D341Med (cell line): ENCODE measurements at regions not wholly inside any gene's neighbourhood (a gene's known extent, or its start where the extent isn't known, plus 50 kb on each side); places are given as distances from the start of the nearest gene placed in this dataset.

Experiments used
- DNase-seq: peaks from one replicate; pipeline ENCODE4 v3.0.0; 2012; ENCODE audit warnings: low spot score

DNA sequence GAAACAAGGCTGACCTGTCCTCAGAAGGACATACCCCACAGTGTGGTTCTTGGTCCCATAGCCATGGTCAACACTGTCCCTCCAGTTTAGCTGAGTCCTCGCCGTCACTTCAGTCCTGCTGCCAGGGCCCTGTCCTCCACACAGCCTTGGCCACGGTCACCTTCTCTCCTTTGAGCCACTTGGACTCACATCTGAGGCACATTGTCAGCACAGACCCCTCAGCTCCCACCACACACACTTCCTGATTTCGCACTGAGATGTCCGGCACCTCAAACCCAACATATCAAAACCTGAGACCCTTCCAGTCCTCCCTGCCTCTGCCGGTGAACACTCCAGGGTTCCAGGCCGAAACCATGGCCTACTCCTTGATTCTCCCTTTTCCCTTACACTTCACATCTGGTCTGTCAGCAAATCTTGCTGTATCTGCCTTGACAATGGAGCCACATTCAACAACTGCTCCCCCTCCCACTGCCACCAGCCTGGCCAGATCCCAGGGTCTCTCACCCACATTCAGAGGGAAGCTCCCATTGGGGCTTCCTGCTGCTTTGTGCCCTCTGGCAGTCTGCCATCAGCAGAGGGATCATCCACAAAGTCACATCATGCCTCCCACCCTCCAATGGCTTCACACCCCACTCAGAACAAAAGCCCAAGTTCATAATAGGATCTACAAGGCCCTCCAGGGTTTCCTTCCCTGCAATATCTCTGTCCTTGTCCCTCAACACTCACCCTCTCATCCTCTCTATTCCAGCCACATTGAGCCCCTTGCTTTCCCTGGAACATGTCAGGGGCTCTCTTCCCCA is 219.6 kb upstream of the SHH start:
- DNase-seq, result no peak

DNA sequence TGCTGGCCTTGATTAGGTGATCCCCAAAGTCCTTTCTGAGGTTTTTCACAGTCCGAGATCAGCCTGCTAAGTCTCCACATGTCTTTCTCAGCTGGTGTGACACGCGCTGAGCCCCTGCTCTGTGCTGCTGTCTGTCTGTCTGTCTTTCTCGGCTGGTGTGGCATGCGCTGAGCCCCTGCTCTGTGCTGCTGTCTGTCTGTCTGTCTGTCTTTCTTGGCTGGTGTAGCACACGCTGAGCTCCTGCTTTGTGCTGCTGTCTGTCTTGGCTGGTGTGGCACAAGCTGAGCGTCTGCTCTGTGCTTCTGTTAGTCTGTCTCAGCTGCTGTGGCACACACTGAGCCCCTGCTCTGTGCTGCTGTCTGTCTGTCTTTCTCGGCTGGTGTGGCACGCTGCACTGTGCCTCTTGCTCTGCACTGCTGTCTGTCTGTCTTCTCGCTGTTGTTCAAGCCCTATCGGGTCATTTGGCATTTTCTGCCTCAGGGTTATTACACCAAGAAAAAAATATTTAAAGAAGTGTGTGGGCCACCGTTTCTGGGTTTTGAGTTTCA is 217.3 kb upstream of the SHH start:
- no peak for DNase-seq

DNA sequence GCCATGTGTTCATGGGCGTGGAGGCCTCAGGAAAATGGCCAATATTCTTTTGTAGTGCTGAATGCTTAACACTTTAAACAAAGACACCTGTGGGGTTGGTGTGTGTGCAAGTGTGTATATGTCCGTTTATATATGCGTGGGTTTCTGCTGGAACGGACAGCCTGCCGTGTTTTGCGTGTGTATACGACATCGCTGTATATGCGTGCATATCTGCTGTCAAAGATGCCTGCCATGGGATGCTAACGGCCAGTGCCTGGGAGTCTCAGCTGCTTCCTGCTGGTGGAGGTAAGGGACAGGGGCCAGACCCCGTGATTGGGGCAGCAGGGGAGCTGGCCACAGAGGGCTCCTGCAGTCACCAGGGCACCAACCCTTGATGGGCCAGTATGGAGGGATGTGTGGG is 216.3 kb upstream of the SHH start:
- DNase-seq, result no peak

DNA sequence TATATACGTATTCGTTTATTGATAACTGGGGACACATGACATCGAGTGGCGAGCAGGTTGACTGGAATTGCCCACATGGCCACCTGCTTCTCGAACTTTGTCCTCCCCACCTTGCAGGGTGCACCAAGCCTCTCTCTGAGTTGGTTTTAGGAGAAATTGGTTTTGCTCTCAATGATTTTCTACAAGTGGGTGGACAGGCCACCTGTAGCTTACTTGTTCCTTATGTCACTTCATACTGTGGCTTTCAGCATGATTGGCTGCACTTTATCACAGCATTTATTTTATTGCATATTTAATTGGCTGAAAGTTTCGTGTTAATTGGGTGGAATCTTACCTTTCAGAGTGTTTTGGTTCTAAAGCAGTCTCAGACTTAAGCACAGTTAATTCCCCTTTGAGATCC is 215.6 kb upstream of the SHH start:
- DNase-seq, result no peak

DNA sequence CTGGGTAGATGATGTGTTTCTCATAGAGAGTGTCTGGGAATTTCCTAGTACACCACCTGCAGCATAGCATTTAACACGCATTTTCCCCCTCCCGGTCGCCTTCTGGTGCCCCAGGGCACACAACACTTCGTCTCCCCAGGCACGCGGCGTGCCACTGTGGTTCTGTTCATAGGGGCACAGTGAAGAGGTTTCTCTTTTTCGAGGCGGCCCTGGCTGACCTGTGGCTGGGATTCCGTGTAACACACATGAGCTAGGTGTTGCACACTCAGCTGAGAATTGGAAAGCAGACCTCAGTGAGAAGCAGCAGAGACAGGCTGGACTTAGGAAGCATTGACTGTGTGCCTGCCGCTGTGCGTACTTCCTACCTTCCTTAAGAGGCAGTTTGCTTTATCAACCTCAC is 214.3 kb upstream of the SHH start:
- DNase-seq, result no peak

DNA sequence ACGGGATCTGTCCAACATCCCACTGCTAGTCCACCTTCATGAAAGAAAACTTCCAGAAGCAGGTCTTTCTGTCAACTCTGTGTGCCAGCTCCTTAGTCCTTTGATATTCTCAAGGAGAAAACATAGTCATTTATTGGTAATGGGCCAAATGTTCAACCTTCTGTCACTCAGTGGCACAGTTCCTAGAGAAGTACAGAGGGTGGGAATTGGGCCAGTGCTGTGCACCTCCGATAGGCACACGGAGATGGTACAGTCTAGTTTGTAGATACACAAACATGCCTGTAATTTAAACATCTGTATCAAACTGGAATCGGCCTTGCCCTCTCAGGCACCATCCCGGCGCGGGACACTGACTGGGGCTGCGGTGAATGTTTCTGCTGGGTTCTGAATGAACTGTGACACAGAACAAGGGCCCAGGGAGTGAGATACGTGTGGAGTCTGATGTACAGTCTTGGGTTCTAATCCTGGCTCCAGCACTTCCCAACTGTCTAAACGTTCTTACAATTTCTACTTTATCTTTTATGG is 213.9 kb upstream of the SHH start:
- DNase-seq, result no peak

DNA sequence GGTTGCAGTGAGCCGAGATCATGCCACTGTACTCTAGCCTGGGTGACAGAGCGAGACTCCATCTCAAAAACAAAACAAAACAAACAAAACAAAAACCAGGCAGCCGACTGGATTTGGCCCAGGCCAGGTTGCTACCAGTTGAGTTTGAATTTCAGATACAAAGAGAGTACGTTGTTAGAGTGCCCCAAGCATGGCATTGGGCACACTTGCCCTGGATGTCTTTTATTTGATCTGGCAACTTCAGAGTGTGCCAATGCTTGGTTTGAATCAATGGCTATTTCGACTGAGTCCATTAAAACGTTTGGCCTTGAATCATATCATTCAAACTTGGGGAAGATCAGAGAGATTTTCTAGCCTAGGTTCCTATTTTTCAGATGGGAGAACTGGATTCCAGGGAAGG is 213.4 kb upstream of the SHH start:
- DNase-seq, result no peak

DNA sequence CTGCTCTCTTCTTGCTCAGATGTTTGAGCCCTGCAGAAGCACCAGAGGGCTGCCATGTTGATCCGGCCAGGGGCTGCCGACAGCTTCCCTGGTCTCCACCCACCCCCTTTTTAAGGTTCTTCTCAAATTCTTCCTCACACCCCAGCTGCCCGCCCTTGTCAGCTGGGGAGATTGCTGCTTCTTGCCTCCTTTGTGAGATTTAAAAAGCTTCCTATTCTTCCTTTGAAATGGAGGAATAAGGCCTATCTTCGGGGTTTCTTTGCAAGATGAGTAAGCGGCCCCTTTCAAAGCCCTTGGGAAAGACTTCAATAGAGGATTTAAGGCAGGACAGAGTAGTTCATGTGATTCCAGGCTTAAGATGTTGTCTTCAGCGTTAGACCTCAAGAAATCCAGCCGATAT is 211.9 kb upstream of the SHH start:
- no peak for DNase-seq

DNA sequence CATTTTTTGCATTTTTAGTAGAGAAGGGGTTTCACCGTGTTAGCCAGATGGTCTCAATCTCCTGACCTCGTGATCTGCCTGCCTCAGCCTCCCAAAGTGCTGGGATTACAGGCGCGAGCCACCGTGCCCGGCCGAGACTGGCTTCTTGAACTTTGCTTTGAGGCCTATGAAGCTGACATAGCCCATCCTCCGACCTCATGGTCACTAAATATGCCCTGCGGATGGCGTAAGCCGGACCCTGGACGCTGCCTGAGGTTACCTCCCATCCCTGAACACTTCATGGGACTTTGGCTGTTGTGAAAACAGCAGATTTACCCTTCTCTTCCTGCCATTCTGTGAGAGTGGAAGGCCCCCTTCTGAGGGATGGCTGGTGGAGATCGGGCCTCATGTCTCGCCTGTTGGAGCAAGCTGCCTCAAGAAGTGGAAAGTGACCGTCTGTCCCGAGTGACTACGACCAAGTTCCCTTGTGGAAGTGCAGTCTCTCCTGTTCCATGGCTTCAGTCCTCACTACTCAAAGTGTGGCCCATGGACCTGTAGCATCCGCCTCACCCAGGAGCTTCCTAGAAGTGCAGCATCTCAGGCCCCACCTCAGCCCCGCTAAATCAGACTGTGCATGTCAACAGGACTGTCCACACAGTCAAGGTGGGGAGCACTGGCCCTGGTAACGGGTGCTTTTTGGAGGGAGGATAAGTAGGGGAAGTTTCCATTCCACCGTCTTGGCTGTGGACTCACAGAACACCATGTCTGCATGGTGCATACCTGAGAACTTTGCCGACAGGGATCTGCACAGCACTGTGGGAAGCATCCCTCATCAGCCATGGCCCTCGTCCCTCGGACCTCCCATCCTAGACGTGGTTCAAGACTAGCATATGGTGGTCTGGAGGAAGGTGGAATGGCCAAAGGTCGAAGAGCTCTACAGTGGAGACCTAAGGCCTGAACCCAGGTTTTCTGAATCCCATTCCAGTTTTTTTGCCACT is 210.5 kb upstream of the SHH start:
- no peak for DNase-seq

DNA sequence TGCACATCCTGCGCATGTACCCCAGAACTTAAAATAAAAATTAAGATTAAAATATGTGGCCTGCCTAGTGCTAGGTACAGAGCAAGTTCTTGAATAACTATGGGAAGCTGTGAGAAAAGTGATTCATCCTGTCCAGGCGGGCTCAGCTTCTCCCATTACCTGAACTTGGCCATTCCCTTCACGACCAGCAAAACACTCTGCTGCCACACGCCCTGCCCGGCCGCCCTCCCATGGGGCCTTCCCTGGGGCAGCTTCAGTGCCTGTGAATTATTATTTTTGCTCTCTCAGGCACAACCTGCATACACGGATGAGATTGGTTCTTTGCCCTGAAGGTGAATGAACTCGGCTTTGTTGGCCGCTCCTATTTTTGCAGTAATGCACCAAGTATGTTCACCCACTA is 209.2 kb upstream of the SHH start:
- no peak for DNase-seq

DNA sequence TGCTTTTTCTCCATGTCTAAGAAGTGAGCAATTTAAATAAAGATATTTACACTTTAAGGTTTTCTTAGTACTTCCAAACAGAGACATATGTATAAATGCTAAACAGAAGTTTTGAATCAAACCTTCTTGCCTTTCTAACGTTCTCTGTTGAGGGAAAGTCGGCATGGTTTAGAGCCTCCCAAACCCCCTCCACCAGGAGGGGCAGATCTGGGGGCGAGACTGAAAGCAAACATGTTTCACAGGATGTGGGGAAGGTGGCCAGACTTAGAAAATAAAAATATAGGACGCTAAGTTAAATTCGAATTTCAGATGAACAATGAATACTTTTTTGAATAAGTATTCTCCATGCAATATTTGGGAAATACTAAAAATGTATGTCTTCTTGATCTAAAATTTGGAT is 208.3 kb upstream of the SHH start:
- DNase-seq, result no peak

DNA sequence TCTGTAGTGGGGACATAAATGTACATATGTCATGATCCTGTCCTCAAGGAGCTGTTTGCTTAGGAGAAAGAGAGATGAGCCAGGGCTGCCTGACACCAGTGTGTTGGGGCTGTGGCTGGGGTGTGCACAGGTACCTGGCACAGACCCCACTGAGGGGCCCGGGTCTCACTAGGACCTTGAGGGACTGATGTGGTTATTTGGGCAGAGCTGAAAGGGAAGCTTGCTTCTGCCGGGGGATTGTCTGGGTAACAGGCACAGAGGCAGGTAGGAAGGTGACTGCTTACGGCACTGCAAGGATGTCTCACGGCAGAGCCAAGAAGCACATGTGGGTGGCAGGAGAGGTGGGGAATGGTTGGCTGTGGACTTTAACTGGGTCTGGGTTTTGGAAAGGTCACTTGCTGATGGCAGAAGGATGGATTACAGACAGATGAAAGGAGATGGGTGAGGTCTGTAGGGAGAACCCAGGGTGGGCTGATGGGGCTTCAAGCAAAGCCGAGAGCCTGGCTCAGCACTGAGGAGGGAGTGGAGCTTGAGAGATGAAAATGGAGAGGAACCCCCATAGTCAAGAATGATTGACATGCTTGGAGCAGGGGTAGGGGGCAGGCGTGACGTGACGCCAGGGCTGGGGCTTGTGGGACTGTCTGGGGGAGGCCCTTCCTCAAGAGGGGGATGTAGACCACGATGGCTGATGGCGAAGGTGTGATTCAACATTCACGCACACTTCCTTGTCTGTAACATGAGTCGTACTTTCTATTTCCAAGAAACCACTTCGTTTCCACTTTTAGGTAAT is 207.7 kb upstream of the SHH start:
- DNase-seq, result no peak

DNA sequence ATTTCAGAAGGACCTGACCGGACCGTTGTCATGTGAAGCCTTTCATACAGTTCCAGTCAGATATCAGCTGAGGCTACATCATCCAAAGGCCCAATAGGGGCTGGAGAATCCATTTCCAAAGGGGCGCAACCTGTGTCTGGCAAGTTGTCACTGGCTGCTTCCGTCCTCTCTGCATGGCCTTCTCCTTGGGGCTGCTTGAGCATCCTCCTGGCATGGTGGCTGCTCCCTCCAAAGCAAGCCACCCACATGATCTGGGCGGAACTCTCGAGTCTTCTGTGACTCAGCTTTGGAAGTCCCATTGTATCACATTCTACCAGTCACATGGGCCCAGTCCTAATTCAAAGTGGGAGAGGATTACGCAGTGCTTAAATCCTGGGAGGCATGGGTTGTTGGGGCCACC is 207.0 kb upstream of the SHH start:
- DNase-seq, result no peak

DNA sequence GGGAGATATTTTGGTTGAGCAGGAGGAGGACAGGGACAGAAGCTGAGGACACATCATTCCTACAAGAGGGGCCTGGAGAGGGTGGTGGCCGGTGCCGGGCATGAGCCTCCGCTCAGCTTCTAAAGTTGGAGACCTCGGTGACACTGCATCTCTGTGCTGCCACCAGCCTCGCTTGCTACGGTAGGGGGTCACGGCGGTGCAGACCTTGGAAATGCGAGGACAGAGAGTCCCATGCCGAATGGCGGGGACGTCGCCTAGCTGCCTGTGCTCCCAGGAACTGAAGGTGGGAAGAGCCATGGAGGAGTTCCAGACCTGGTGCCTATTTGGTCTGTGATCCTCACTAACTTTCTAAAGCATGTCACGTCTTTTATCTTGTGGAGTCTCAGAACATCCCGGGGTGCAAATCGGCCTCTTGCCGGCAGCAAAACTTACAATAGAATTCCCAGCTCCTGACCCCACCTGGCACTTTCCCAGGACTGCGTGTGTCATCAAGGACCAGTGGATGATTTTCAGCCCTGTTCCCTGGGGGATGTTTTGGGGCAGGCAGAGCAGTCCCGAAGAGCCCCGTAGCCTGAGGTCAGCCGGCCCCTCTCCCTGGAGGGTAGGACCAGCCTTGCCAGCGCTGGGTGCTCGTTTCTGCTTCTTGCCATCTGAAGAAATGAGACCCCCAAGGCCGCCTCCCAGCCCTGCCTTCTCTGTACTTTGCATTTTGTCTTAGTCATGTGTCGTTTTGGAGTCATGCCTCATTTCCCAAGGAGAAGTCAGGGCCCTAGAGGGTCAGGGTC is 205.8 kb upstream of the SHH start:
- no peak for DNase-seq

DNA sequence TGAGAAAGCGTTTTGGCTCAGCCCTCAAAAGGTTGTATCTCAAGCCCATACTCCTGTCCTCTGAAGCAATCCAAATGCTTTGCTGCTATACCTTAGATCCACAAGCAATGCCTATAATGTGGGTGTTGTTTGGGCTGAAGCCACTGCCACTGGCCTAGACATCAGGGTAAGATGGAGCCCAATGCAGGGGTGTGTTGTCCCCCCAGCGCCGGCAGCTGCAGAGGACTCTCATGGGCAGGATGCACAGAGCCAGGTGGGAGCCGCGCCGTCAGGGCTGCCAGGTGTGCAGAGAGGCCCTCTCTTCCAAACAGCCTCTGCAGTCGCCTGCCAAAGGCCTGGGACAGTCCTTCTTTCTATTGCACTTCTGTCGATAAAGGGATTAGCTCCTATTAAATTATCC is 205.2 kb upstream of the SHH start:
- DNase-seq, result no peak

DNA sequence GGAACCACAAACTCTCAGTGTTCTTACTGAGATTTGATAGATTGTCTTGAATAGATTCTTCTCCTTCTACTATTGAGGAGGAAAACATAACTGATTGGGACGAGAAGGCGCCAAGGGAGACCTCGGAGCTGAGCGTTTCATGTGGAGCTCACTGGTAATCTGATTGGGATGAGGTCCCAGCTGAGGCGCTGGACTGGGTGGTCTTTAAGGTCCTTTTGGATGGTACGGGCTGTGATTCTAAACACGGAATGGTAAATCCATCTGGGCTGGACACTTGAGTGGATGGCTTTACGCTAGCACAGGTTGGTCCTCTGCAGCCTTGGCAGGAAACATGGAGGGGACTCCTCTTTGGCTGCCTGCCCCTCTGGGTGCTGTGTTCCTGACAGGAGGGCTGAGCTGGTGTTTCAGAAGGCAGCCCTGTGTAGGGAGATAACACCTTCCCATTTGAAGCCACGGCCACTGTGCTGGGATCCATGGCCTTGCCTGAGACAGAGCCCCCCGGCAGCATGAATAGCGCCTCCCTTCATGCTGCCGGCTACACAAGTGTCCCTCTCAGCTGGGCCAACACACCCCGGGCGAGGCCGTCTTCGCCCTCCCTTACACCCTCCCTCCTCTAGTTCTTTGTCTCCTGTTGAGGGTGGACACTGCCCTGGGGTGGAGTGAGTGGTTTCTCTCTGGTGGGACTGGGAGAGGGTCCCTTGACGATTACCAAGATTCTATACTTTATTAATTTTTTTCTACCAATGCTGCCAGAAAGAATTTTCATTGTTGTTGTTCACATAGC is 203.2 kb upstream of the SHH start:
- DNase-seq, result no peak

DNA sequence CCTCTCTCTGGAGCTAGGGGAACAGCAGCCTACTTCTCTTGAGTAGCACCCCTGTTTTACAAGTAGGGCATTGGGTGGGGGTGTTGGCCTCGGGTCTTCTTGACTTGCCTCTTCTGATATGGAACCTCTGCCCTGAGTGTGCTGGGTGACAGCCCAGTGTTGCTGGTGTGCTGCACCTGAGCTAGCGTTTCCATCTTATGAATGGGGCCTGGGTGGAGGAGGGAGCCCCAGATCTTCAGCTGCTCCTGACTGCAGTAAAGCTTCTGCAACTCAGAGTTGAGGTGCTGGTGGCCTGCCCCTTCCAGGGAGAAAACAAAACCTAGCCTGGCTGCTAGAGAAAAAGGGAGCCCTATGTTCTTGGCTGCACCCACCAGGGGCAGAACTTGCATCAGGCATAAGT is 202.5 kb upstream of the SHH start:
- no peak for DNase-seq

DNA sequence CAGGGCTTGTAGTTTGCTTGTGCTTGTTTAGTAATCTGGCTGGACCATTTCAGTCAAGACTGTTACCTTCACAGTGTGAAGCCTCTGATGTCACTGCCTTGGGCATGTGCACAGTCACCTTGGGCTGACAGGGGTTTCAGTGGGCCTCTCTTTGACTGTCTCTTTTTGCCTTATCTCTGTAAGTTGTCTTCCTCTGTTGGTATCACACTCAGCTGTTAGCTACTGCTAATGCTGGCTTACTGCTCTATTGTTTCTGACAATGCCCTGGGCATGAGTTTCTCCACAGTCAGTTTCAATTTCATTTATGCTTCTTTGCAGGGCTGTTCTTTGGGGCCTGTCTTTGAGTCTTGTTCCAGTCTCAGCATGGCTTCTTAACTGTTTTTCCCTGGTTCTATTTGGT is 201.9 kb upstream of the SHH start:
- DNase-seq, result no peak

DNA sequence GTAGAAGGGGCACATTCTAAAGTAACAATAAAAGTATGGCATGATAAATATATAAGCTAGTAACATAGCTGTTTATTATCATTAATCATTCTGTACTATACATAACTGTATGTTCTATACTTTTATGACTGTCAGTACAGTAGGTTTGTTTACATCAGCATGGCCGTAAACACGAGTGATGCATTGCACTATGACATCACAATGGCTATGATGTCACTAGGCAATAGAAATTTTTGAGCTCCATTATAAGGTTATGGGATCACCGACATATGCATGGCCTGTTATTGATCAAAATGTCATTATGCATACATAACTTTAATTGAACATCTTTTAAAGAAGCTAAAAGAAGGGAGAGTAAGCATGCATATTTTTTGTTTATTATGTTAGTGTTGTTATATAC is 200.1 kb upstream of the SHH start:
- no peak for DNase-seq

DNA sequence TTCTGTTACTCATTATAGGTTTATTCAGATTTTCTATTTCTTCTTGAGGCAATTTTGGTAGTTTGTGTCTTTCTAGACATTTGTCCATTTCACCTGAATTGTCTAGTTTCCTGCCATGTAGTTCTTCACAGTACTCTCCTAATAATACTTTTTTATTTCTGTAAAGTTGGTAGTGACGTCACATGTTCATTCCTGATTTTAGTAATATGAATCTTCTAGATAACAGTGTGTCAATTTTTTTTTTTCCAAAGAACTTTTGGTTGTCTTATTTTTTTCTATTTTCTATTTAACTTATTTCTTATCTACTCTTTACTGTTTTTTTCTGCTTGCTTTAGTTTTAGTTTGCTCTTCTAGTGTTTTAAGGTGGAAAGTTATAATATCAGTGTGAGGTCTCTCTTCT is 197.3 kb upstream of the SHH start:
- no peak for DNase-seq
